ENCODE measurements at regions not wholly inside any gene's neighbourhood (a gene's known extent, or its start where the extent isn't known, plus 50 kb on each side); places are given as distances from the start of the nearest gene placed in this dataset.

DNA sequence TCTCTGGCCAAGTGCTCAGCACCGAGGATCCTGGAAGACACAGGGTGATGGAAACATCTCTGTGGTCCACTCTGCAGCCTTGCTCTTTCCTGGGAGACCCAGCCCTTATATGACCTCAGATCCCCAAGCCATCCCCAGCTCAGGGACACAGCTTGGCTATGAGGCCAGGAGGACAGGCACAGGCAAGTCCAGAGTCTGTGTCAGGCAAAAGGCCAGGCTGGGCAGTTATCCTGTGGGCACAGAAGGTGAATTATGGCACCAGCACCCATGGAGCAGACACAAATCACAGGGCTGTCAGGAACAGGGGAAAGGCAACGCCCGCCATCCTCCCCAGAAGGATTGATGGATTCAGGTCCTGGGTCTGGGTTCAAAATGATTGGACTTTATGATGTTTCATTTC, 52.1 kb upstream of the SCMH1 start:
- TF ChIP-seq, protein P1, sequence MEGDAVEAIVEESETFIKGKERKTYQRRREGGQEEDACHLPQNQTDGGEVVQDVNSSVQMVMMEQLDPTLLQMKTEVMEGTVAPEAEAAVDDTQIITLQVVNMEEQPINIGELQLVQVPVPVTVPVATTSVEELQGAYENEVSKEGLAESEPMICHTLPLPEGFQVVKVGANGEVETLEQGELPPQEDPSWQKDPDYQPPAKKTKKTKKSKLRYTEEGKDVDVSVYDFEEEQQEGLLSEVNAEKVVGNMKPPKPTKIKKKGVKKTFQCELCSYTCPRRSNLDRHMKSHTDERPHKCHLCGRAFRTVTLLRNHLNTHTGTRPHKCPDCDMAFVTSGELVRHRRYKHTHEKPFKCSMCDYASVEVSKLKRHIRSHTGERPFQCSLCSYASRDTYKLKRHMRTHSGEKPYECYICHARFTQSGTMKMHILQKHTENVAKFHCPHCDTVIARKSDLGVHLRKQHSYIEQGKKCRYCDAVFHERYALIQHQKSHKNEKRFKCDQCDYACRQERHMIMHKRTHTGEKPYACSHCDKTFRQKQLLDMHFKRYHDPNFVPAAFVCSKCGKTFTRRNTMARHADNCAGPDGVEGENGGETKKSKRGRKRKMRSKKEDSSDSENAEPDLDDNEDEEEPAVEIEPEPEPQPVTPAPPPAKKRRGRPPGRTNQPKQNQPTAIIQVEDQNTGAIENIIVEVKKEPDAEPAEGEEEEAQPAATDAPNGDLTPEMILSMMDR (IDR thresholded peaks at IDR 0.05), result no peak
- no peak for TF ChIP-seq EZH2 (IDR thresholded peaks at IDR 0.05)
- TF ChIP-seq EZH2phosphoT487 (IDR thresholded peaks at IDR 0.05), result no peak
